ENCODE measurements at regions not wholly inside any gene's neighbourhood (a gene's known extent, or its start where the extent isn't known, plus 50 kb on each side); places are given as distances from the start of the nearest gene placed in this dataset.
"Not testable (repeated sequence)": the region's sequence is repeated elsewhere in the genome, so short reads cannot be mapped to it uniquely, and the experiment has no call there.

GRCh38 chrX:943035-943434 is 269.4 kb downstream of the CRLF2 start:
- no peak for DNase-seq

- no peak for DNase-seq
Observed at GRCh38 chrX:940691-941090, 271.8 kb downstream of the CRLF2 start.

- no peak for DNase-seq
Observed at GRCh38 chrX:936979-937769, 275.3 kb downstream of the CRLF2 start.

GRCh38 chrX:933611-934010 is 278.8 kb downstream of the CRLF2 start:
- DNase-seq: no peak

- DNase-seq: no peak
Observed at GRCh38 chrX:928606-929005, 283.8 kb downstream of the CRLF2 start.

- DNase-seq: no peak
Observed at GRCh38 chrX:926991-927390, 285.5 kb downstream of the CRLF2 start.

- DNase-seq: no peak
Observed at GRCh38 chrX:926070-926469, 286.4 kb downstream of the CRLF2 start.

GRCh38 chrX:925652-926061 is 286.8 kb downstream of the CRLF2 start:
- no peak for DNase-seq

GRCh38 chrX:925094-925493 is 287.4 kb downstream of the CRLF2 start:
- no peak for DNase-seq

GRCh38 chrX:924017-924416 is 288.4 kb downstream of the CRLF2 start:
- no peak for DNase-seq

- DNase-seq: no peak
Observed at GRCh38 chrX:920234-920799, 289.7 kb downstream of the SHOX start.

GRCh38 chrX:916230-916599 is 285.6 kb downstream of the SHOX start:
- DNase-seq: no peak

- no peak for DNase-seq
Observed at GRCh38 chrX:915427-916229, 285.0 kb downstream of the SHOX start.

- no peak for DNase-seq
Observed at GRCh38 chrX:914206-914605, 283.6 kb downstream of the SHOX start.

GRCh38 chrX:912677-913076 is 282.1 kb downstream of the SHOX start:
- no peak for DNase-seq

GRCh38 chrX:909068-909467 is 278.5 kb downstream of the SHOX start:
- not testable (repeated sequence) for DNase-seq

- no peak for DNase-seq
Observed at GRCh38 chrX:906586-906985, 276.0 kb downstream of the SHOX start.

- DNase-seq: no peak
Observed at GRCh38 chrX:905848-906566, 275.4 kb downstream of the SHOX start.

GRCh38 chrX:903116-903515 is 272.5 kb downstream of the SHOX start:
- no peak for DNase-seq

GRCh38 chrX:896256-896655 is 265.7 kb downstream of the SHOX start:
- DNase-seq: no peak

- DNase-seq: no peak
Observed at GRCh38 chrX:889966-890651, 259.5 kb downstream of the SHOX start.

GRCh38 chrX:887724-888123 is 257.1 kb downstream of the SHOX start:
- not testable (repeated sequence) for DNase-seq

GRCh38 chrX:883588-883987 is 253.0 kb downstream of the SHOX start:
- no peak for DNase-seq

Measured in KG1 (cell line).